ENCODE measurements at regions not wholly inside any gene's neighbourhood (a gene's known extent, or its start where the extent isn't known, plus 50 kb on each side); places are given as distances from the start of the nearest gene placed in this dataset.

- H3K27me3 ChIP-seq (ENCODE audit: insufficient read depth): no peaks in the 10 kb centered on the region
- no peaks in the 10 kb centered on the region for H3K36me3 ChIP-seq (replicated peaks in 1 of 2; ENCODE audit: control insufficient read depth in 1 of 2, insufficient read depth in 2 of 2, low read length in 1 of 2)
- no peak overlapping the region for H3K4me3 ChIP-seq (ENCODE audit: low read depth in 2 of 2, low read length in 1 of 2)
- no peaks in the 10 kb centered on the region for H3K9me2 ChIP-seq
- DNase-seq: no peak
- H3K79me2 ChIP-seq (ENCODE audit: insufficient read depth): no peaks in the 10 kb centered on the region
- H3K27ac ChIP-seq (ENCODE audit: low read depth in 2 of 2, low read length in 1 of 2): no peak overlapping the region
- no peaks in the 10 kb centered on the region for H3K9me3 ChIP-seq
- no peaks in the 10 kb centered on the region for H3F3A ChIP-seq (replicated peaks; ENCODE audit: insufficient read depth)
- no peaks in the 10 kb centered on the region for H4K20me1 ChIP-seq (ENCODE audit: insufficient read depth)
- no peak for TF ChIP-seq GATA2 (CRISPR knock-in tag; IDR thresholded peaks at IDR 0.05)
- no peak for TF ChIP-seq NRF1 (IDR thresholded peaks at IDR 0.05; ENCODE audit: low read depth, low read length)
- no peak for TF ChIP-seq ZBTB33 (IDR thresholded peaks at IDR 0.05; ENCODE audit: borderline replicate concordance, low read depth)
- TF ChIP-seq GABPA (IDR thresholded peaks at IDR 0.05; ENCODE audit: low read depth): no peak
- TF ChIP-seq FOXJ3 (CRISPR knock-in tag; IDR thresholded peaks at IDR 0.05): no peak
- no peak for TF ChIP-seq SMC3 (IDR thresholded peaks at IDR 0.05; ENCODE audit: low read depth, low read length)
- no peak for TF ChIP-seq JUND (IDR thresholded peaks at IDR 0.05)
- no peak for TF ChIP-seq FOSL2 (IDR thresholded peaks at IDR 0.05; ENCODE audit: borderline replicate concordance, low read depth)
- no peak for TF ChIP-seq TEAD4 (IDR thresholded peaks at IDR 0.05; ENCODE audit: borderline replicate concordance, insufficient read depth)
- TF ChIP-seq ELF1 (IDR thresholded peaks at IDR 0.05): no peak
- TF ChIP-seq CHD2 (IDR thresholded peaks at IDR 0.05; ENCODE audit: low read length, partially characterized antibody): no peak
- TF ChIP-seq FOXM1 (IDR thresholded peaks at IDR 0.05; ENCODE audit: low read depth): no peak
- no peak for TF ChIP-seq RXRA (IDR thresholded peaks at IDR 0.05; ENCODE audit: borderline replicate concordance, low read depth)
- TF ChIP-seq MEF2A (IDR thresholded peaks at IDR 0.05; ENCODE audit: borderline replicate concordance, low read depth): no peak
- TF ChIP-seq TCF12 (IDR thresholded peaks at IDR 0.05): no peak
- no peak for TF ChIP-seq EZH2phosphoT487 (IDR thresholded peaks at IDR 0.05; ENCODE audit: borderline replicate concordance, low read depth)
- no peak overlapping the region for H2AFZ ChIP-seq (ENCODE audit: low read depth)
- 4% methylated on average over 9 of the region's 9 CpGs for WGBS (ENCODE audit: low lambda C conversion rate)
- CTCF ChIA-PET: interaction anchor here (0.9 to 2.0 kb wide), 3 partner anchors 20 to 295 kb away, joined by 3 to 5 read pairs (median 4); no protein-coding TSS in a partner anchor
- H3K4me2 ChIP-seq: no peak overlapping the region
- no peaks in the 10 kb centered on the region for H3K4me1 ChIP-seq (ENCODE audit: control insufficient read depth in 1 of 2, insufficient read depth in 2 of 2, low read depth in 1 of 2, low read length in 1 of 2)
- H3K9ac ChIP-seq: no peak overlapping the region
- POLR2A ChIA-PET: no interaction called here
Measured at GRCh38 chr15:93382200-93382820, 293.3 kb upstream of the RGMA start.

DNA sequence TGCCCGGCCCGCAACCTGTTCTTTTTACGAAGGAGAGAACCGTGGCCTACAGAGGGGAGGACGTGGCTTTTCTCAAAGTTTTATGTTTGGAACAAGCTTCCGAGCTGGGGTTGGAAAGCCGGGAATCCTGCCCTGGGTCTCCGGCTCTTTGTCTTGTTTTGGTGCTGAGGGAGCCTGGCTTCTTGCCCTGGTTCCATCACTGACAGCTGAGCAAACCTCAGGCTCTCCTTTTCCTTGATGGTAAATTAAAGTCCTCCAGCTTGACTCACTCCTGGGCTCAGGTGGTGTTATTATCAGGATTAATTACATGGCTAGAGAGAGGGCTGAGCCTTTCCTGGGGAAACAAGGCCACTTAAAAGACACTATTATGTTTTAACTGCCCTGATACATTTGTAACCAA lies 289.5 kb upstream of the RGMA start:
- H3K9ac ChIP-seq: no peak overlapping the region
- no peaks in the 10 kb centered on the region for H3K36me3 ChIP-seq (replicated peaks in 1 of 2; ENCODE audit: control insufficient read depth in 1 of 2, insufficient read depth in 2 of 2, low read length in 1 of 2)
- no peaks in the 10 kb centered on the region for H3K4me1 ChIP-seq (ENCODE audit: control insufficient read depth in 1 of 2, insufficient read depth in 2 of 2, low read depth in 1 of 2, low read length in 1 of 2)
- H3K27ac ChIP-seq (ENCODE audit: low read depth in 2 of 2, low read length in 1 of 2): no peak overlapping the region
- CTCF ChIA-PET: interaction anchor here (0.7 kb wide), 1 partner anchor 18 kb away, joined by 3 read pairs; no protein-coding TSS in a partner anchor
- H3F3A ChIP-seq (replicated peaks; ENCODE audit: insufficient read depth): no peaks in the 10 kb centered on the region
- POLR2A ChIA-PET: no interaction called here
- no peak overlapping the region for H2AFZ ChIP-seq (ENCODE audit: low read depth)
- no peaks in the 10 kb centered on the region for H3K27me3 ChIP-seq (ENCODE audit: insufficient read depth)
- no peak overlapping the region for H3K4me3 ChIP-seq (ENCODE audit: low read depth in 2 of 2, low read length in 1 of 2)
- TF ChIP-seq NFIC (IDR thresholded peaks at IDR 0.05; ENCODE audit: borderline replicate concordance) (no peak), USF1 (IDR thresholded peaks at IDR 0.05; ENCODE audit: borderline replicate concordance, low read depth) (no peak), MAX (IDR thresholded peaks at IDR 0.05; ENCODE audit: low read depth) (no peak), EZH2phosphoT487 (IDR thresholded peaks at IDR 0.05; ENCODE audit: borderline replicate concordance, low read depth) (no peak)
- no peaks in the 10 kb centered on the region for H3K9me2 ChIP-seq
- no peak for DNase-seq
- no peak overlapping the region for H3K4me2 ChIP-seq
- WGBS (ENCODE audit: low lambda C conversion rate): 41% methylated on average over 8 of the region's 8 CpGs
- H3K79me2 ChIP-seq (ENCODE audit: insufficient read depth): no peaks in the 10 kb centered on the region
- no peaks in the 10 kb centered on the region; the same call in 1 of the 2 replicates for H3K9me3 ChIP-seq
- no peaks in the 10 kb centered on the region for H4K20me1 ChIP-seq (ENCODE audit: insufficient read depth)

All from SK-N-SH (cell line).